Gastroesophageal sphincter (tissue), 3 donors: ENCODE measurements at regions not wholly inside any gene's neighbourhood (a gene's known extent, or its start where the extent isn't known, plus 50 kb on each side); places are given as distances from the start of the nearest gene placed in this dataset.

Experiments used
- CTCF ChIP-seq, 4 experiments: fragments of 200-600 bp in 2 of 4; fragments of 450-650 bp in 2 of 4; sonication (generic) in 1 of 4; IDR thresholded peaks; one replicate each; pipeline ENCODE4 v1.5.1; 2017 to 2019; ENCODE audit warnings: antibody characterized with exemption in 4 of 4, mild to moderate bottlenecking in 2 of 4, moderate library complexity in 2 of 4
- EP300 ChIP-seq: sonication (generic); formaldehyde crosslinking; IDR thresholded peaks from one replicate; pipeline ENCODE4 v1.6.1; 2017; ENCODE audit warnings: antibody characterized with exemption, mild to moderate bottlenecking
- POLR2A ChIP-seq, 2 donors: fragments of 450-650 bp; IDR thresholded peaks; one replicate each; pipeline ENCODE4 v1.6.1; 2017; ENCODE audit warnings: antibody characterized with exemption in 2 of 2, mild to moderate bottlenecking in 2 of 2, moderate library complexity in 1 of 2
- POLR2AphosphoS5 ChIP-seq: sonication (generic); formaldehyde crosslinking; IDR thresholded peaks from one replicate; pipeline ENCODE4 v1.6.1; 2017; ENCODE audit warnings: antibody characterized with exemption

GRCh38 chr3:191848818-191849217 is 387.9 kb downstream of the PYDC2 start:
- TF ChIP-seq EP300 (no peak), CTCF (IDR thresholded peaks at IDR 0.05) (no peak), POLR2A (IDR thresholded peaks at IDR 0.05) (no peak), POLR2AphosphoS5 (no peak)
